Dermis microvascular lymphatic vessel endothelial cell (primary cell): ENCODE measurements at regions not wholly inside any gene's neighbourhood (a gene's known extent, or its start where the extent isn't known, plus 50 kb on each side); places are given as distances from the start of the nearest gene placed in this dataset.
"Not testable (repeated sequence)": the region's sequence is repeated elsewhere in the genome, so short reads cannot be mapped to it uniquely, and the experiment has no call there.

ENCODE experiments used
- DNase-seq, 2 donors: peaks; one replicate each; pipeline versions ENCODE4 v3.0.0 to v3.0.0-alpha.2; 2010; ENCODE audit warnings: low read depth in 2 of 2

DNA sequence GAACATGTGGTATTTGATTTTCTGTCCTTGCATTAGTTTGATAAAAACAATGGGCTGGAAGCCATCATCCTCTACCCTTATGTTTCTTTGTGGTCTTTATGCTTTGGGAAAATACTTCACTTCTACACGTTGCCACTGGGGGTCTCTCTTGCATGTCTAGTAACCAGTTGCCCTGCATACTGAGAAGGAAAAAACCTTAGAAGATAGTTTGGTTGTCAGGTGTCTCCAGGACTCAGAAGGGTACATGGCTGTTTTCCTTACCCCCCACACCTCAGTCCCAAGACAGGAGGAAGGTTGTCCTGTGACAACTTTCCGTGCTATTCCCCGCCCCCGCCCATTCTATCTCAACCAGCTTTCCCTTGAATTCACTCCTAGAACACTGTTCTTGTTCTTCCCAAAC, 62.1 kb upstream of the LANCL3 start:
- peak in 1 of 2 donors; percentile 2 for DNase-seq

DNA sequence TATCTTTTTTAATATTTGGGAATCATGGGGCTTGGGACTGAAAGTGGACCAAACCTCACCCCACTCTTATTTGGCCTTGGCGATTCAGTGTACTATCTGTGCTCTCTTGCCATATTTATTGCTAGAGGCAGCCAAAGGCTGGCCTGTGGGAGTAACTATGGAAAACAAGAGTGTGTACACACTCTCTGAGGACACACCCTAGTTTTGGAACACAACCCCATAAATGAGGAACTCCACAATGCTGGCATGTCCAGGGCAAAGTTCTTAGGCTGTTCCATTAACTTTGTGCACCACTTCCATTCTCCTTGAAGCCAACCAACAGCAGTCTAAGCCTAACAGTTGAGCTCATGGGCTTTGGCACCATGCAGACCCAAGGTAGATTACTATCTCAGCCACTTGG, 54.9 kb upstream of the LANCL3 start:
- DNase-seq = not testable (repeated sequence)

DNA sequence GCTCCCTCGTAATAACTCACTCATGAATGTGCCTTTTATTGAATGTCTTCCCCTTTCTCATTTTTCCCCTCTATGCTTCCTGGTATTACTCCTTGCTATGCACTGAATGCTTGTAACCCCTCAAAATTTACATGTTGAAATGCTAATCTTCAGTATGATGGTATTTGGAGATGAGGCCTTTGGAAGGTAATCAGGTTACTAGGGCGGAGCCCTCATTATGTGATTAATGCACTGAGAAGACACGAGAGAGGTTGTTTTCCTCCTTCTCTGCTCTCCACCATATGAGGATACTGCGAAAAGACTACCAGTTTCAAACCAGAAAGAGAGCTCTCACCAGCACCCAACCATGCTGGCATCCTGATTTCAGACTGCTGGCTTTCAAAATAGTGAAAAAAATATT, 52.2 kb upstream of the LANCL3 start:
- DNase-seq = not testable (repeated sequence)

DNA sequence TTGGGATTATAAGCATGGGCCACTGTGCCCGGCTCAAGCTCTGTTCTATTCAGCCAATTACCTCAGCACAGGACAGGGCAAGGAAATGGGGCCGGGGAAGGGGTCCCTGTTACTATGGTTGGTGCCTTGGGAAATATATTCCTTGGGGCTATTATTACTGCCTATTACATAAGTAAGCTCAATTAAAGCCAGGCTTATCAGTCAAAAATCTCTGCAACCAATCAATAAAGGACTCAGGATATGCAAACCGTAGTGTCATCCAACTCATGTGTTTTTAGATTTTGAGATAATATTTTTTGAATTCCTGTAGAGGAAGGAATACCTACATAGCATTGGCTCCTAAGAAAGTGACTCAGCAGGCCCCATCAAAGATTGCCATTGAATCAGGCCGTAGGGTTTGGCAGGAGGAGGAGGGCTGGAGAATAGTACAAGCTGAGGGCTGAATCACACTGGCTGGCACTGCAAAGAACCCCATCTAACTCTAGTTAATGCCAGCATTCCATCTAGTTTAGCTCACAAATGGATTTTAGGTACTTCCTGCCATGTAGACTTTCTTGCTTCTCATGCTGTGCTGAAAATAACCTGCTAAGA, 50.5 kb upstream of the LANCL3 start:
- DNase-seq = not testable (repeated sequence)
